HG02970 (cell line): ENCODE measurements at regions not wholly inside any gene's neighbourhood (a gene's known extent, or its start where the extent isn't known, plus 50 kb on each side); places are given as distances from the start of the nearest gene placed in this dataset.

Source experiments
- ATAC-seq: cut with Tn5 transposase; IDR thresholded peaks from one replicate; pipeline ENCODE4 v1.9.1; 2021; ENCODE audit warnings: mild to moderate bottlenecking, moderate library complexity, moderate number of reproducible peaks; ENCODE audit not compliant: unreplicated experiment, low FRiP score

DNA sequence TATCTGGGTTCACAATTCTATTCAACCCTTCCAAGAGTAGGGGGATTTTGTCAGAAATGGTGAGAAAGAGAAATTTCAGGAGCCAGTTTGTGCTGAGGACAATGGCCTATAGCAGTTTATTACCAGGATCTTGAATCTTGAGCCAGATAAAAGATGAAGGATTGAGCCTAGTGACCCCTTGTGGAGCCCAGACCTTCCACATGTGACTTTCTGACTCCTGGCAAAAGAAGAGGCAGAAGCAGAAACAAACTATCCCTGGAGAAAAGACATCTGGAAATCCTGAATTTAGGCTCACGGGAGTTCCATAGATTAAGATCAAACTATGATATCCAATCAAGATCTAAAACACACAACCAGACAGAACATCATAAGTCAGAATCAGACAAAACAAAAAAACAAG, 60.9 kb upstream of the CHRM2 start:
- ATAC-seq: no peak

DNA sequence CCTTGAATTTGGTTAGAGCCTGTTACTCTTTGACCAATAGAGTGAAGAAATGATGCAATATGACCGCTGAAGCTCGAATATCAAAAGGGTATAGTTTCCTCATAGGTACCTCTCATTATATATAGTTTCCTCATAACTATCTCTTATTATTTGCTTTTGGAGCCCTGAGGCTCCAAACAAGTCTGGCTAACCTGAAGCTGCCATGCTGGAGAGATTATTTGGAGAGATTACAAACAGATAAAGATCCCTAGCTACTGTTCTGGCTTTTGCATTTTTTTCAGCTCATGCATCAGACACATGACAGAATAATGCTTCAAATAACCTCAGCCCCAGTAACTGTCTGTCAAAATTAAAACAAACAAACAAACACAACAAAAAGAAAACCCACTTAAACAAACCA, 65.4 kb upstream of the CHRM2 start:
- no peak for ATAC-seq

DNA sequence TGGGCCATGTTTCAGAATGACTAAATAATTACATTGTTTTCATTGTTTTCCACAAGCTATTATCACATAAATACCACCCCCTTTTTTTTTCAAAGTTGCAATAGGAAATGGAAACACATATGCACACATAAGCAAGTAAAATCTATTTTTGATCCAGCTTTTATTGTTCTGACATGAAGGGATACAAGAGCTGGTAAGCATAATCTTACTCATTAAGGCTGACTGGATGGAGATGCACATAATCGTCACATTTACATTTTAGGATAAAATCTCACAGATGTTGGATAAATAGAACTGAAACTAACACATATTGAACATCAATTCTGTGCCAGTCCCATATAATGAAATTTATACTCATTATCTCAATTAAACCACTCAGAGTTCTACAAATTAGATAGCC, 84.5 kb upstream of the CHRM2 start:
- no peak for ATAC-seq

DNA sequence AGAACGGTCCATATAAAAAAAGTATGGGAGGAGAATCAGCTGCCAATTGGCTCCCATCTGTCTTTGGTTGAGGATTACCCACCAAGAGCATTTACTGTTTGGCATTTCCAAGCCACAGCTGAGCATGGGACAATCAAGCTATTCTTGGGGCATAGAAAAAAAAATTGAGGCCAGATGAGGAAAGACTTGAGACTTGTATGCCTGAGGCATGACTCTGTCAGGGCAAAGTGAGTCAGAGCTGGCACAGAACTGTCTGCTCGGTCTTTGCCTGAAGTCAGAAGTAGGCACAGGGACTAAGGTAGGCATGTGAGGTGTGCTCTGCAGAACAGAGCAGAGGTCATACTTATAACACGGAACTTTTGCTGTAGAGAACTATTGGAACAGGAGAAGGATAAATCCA, 126.5 kb upstream of the CHRM2 start:
- ATAC-seq: no peak

- ATAC-seq: no peak
These were observed 139.5 kb upstream of the CHRM2 start for GRCh38 chr7:136728945-136729344.

DNA sequence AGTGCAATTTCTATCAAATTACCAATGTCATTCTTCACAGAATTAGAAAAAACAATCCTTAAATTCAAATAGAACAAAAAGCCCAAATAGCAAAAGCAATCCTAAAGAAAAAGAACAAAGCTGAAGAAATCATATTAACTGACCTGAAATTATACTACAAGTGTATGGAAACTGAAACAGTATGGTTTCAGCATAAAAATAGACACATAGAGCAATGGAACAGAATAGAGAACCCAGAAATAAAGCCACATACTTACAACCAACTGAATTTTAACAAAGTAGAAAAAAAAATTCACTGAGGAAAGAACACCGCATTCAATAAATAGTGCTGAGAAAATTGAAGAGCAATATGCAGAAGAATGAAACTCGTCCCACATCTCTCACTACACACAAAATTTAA, 142.0 kb upstream of the CHRM2 start:
- ATAC-seq: no peak

DNA sequence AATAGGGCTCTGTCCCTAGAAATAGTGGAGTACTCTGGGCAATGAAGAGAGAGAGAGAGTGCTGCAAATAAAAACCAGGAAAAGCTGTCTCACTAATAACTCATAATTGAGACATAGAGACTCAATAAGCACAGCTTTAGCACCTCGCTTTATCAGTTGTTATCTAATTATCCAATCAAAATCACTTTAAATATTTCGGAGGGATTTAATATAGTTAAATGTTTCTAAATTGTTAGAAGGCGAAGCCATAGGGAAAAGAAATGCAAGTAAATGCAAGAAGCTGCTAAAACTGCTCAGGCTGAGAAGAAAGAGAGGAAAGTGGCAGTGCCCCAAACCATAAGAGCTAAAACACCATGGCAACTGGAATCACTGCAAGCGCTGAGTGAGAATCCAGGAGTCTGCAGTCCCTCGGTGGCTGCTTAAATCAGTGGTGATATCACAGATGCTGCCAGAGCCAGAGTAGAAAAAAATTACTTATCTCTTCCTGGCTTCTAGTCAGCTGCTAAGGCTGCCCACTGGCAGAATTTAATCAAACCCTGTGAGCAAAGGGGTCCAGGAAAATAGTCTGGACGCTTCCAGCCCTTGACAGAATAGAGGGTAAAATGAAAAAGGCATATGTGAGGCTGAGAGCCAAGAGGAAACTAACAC, 150.4 kb upstream of the CHRM2 start:
- no peak for ATAC-seq

- ATAC-seq: no peak
These were observed 154.4 kb upstream of the CHRM2 start for GRCh38 chr7:136714062-136714461.

DNA sequence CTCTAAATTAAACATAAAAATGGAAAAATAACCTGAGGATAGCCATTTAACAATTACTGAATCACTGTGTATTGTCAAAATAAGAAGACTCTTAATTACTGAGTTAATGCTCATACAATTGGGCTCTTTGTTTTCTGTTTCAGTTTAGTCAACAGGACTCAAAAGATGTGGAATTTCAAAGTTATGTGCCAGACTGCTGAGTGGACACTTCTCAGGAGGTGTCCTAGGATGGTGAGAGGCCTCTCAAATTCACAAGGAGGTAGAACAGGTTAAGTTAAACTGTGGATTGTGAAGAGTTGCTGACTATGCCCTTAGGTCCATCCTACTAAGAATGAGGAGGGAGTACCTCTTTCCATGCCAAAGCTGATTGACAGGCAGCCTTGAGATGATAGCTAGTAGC, 157.7 kb upstream of the CHRM2 start:
- ATAC-seq: no peak

DNA sequence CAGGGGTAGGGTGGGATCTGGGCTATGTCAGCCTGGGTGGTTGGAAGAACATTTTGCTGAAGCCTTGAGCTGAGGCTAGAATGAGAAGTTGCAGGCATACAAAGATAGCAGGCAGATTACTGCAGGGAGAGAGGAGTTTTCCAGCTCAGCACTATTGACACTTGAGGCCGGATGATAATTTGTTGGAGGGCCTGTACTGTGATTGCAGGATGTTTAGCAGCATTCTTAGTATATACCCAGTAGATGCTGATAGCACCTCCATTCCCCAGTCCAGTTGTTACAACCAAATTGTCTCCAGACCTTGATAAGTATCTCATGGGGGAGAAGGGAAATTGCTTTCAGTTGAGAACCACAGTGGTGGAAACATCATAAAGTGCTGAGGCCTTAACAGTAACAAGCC, 158.6 kb upstream of the CHRM2 start:
- ATAC-seq: no peak

GRCh38 chr7:136702913-136703312, 165.5 kb upstream of the CHRM2 start:
- ATAC-seq: no peak

DNA sequence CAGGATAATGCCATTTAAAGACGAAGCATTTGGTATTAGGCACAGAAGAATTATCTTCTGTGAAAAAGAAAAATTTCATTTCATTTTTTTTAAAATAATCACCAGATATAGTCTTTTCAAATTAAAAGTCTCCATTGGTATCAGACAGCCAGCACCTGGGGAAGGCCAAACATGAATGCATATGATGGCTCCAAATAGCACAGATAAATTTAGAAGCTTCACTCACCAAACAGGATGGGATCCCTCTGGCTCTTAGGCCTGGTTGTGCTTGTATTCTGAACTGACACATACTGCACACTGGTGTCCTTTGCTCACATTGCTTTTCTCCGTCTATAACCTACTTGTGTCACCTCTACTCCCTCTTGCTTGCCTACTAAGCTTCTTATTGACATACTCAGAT, 169.5 kb upstream of the CHRM2 start:
- ATAC-seq: no peak

GRCh38 chr7:136698231-136698630, 170.2 kb upstream of the CHRM2 start:
- no peak for ATAC-seq

DNA sequence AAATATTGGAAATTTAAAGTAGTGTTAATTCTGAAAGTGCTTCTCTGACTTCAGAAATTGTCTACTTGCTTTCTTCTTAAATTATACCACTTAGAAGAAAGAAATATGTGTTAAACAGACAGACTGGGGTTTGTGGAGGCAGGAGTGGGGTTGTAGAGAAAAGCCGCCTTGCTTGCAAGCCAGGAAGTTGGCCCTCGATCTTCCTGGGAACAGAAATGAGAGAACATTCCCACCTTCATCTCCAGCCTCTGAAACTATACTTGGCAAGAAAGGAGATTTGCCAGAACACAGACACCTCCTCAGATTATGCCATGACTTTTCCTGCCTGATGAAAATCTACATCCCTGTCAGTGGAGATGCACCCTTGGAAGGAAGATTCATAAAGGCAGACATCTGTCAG, 171.2 kb upstream of the CHRM2 start:
- no peak for ATAC-seq

- ATAC-seq: no peak
These were observed 175.0 kb upstream of the CHRM2 start for GRCh38 chr7:136693166-136694119.

- no peak for ATAC-seq
These were observed 176.2 kb upstream of the CHRM2 start for GRCh38 chr7:136692221-136692620.

DNA sequence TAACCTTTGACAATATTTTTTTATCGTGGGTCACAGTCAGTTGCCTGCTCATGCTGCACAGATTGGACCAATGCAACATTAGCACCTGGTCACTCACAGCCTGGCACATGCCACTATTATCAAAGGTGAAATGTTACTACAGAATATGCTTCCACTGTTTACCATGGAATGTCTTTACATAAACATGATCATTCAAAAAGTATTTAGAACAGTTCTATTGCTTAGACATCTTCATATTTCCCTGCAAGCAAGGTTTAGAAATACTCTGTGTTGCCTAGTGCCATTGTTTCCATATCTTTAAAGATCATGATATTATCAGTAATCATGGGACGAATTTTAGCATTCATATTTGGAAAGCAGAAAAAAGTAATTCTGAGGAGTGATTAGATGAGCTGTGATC, 179.9 kb upstream of the CHRM2 start:
- ATAC-seq: no peak

GRCh38 chr7:136687693-136688322, 180.6 kb upstream of the CHRM2 start:
- ATAC-seq: no peak

DNA sequence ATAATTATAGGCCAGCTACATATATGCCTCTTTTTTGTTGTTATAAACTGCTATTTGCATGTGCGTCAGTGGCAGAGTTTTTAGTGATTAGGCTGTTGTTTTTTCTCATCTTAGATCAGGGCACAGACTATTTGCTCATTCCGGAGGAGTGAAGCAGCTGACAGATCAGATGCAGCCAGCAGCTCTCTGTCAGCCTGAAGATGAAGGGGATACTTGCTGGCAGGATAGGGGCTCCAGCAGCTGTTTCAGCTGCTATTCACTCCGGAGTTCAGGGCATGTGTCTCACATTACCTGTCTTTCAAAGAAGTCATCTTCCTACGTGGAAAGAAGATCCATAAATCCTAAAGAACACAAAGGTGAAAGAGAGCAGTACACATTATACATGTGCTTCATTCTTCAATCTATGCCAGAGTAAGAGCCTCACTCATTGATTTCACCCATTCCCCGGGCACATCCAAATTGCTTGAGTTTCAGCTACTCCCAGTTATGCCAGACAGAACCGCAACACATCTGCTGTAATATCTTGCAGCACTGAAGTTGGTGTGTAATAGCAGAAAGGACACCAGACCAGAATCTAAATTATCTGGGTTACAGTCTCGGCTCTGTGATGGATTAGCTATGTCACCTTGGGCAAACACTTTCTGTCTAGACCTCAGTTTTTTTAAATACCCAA, 182.8 kb upstream of the CHRM2 start:
- ATAC-seq: no peak

- no peak for ATAC-seq
These were observed 190.7 kb upstream of the CHRM2 start for GRCh38 chr7:136677471-136678365.
